ENCODE measurements at regions not wholly inside any gene's neighbourhood (a gene's known extent, or its start where the extent isn't known, plus 50 kb on each side); places are given as distances from the start of the nearest gene placed in this dataset.
A peak's percentile ranks its signal among the peaks of the same experiment; 100 is the strongest.

DNA sequence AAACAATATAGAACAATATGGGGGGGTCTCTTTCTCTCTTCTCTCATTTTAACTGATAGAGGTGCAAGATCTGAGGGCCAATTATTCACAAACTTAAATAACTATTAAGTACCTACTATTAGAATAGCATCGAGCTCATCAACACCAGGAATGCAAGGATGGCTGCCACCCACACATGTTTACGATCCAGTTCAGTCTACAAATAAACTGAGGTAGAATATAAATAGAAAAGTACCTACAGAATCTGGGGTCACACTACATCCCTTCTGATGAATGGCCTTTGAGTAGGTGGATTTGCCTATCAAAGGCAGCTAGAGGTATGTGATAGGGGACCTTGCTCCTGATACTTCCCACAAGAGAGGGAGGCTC, 91.8 kb upstream of the ZNF366 start (continued):
- no peak for TF ChIP-seq ZNF175 (tag by site-specific recombination; IDR thresholded peaks at IDR 0.05)
- TF ChIP-seq ZNF23 (tag by site-specific recombination; IDR thresholded peaks at IDR 0.05; ENCODE audit: borderline replicate concordance) = no peak

DNA sequence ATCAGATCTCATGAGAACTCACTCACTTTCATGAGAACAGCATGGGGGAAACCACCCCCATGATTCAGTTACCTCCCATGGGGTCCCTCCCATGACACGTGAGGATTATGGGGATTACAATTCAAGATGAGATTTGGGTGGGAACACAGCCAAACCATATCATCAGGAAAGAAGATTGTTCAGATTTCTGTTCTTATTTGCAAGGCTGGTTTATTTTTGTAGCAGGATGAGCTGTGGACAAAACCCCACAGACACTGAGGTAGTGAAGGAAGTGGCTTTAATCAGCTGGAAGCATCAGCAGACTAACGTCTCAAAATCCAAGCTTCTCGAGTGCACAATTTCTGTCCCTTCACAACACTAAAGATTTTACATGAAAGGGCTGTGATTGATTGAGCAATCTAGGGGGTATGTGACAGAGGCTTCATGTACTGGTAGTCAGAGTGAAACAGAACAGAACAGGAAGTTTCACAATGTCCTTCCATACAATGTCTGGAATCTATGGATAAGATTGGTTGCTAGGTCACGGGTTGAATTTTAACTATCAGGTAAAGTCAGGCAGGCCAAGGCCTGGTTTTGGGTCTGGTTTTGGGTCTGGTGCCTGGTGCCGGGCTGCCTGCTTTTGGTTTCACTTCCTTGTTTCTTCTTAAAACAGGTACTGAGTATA, 91.3 kb upstream of the ZNF366 start:
- TF ChIP-seq, protein P1, sequence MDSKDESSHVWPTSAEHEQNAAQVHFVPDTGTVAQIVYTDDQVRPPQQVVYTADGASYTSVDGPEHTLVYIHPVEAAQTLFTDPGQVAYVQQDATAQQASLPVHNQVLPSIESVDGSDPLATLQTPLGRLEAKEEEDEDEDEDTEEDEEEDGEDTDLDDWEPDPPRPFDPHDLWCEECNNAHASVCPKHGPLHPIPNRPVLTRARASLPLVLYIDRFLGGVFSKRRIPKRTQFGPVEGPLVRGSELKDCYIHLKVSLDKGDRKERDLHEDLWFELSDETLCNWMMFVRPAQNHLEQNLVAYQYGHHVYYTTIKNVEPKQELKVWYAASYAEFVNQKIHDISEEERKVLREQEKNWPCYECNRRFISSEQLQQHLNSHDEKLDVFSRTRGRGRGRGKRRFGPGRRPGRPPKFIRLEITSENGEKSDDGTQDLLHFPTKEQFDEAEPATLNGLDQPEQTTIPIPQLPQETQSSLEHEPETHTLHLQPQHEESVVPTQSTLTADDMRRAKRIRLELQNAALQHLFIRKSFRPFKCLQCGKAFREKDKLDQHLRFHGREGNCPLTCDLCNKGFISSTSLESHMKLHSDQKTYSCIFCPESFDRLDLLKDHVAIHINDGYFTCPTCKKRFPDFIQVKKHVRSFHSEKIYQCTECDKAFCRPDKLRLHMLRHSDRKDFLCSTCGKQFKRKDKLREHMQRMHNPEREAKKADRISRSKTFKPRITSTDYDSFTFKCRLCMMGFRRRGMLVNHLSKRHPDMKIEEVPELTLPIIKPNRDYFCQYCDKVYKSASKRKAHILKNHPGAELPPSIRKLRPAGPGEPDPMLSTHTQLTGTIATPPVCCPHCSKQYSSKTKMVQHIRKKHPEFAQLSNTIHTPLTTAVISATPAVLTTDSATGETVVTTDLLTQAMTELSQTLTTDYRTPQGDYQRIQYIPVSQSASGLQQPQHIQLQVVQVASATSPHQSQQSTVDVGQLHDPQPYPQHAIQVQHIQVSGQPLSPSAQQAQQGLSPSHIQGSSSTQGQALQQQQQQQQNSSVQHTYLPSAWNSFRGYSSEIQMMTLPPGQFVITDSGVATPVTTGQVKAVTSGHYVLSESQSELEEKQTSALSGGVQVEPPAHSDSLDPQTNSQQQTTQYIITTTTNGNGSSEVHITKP (tag by site-specific recombination; IDR thresholded peaks at IDR 0.05) = no peak
- no peak for TF ChIP-seq ZNF311 (tag by site-specific recombination; IDR thresholded peaks at IDR 0.05; ENCODE audit: borderline replicate concordance)
- TF ChIP-seq ZNF48 (tag by site-specific recombination; IDR thresholded peaks at IDR 0.05) = no peak
- no peak for TF ChIP-seq ZNF785 (tag by site-specific recombination; IDR thresholded peaks at IDR 0.05)
- TF ChIP-seq ZNF548 (tag by site-specific recombination; IDR thresholded peaks at IDR 0.05) = no peak
- no peak for TF ChIP-seq ZNF138 (tag by site-specific recombination; IDR thresholded peaks at IDR 0.05; ENCODE audit: borderline replicate concordance)
- no peak overlapping the region for H3K27ac ChIP-seq (ENCODE audit: extremely low read depth, low read depth, low read length)
- CTCF ChIA-PET = interaction anchor here (1.0 kb wide), 1 partner anchor 94 kb away, joined by 3 read pairs; no protein-coding TSS in a partner anchor
- H3K9me3 ChIP-seq (ENCODE audit: control insufficient read depth, insufficient read depth, low read depth, low read length) = no peaks in the 10 kb centered on the region
- no peaks in the 10 kb centered on the region for H3K4me1 ChIP-seq (ENCODE audit: control insufficient read depth, insufficient read depth, low read length)
- no peaks in the 10 kb centered on the region for H3K36me3 ChIP-seq (ENCODE audit: control insufficient read depth in 2 of 2, insufficient read depth in 1 of 2, low read length in 2 of 2)
- POLR2A ChIA-PET = no interaction called here
- no peak overlapping the region for H3K4me3 ChIP-seq (ENCODE audit: low read depth, low read length)

DNA sequence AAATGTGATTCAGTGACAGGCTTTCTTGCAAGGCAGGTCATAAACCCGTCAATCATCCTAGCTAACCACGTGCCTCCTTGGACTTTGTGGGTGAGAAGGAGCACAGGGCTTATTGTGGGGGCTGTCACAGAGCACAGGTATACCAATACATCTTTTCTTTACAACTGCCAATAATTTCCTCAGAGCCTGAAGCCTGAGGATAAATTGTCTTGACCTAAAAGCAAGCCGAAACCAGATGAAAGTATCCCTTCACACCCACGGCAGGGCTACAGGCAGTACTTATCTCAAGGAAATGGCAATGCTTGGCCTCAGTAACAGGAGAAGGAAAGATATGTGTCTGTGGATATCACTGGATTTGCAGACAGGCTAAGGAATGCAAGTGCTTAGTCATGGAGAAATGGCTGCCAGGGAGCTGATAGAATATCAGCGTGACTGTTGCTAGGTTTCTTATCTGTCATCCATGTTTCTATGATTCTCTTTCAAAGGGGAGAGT, 90.3 kb upstream of the ZNF366 start:
- H3K4me1 ChIP-seq (ENCODE audit: control insufficient read depth, insufficient read depth, low read length) = no peaks in the 10 kb centered on the region

DNA sequence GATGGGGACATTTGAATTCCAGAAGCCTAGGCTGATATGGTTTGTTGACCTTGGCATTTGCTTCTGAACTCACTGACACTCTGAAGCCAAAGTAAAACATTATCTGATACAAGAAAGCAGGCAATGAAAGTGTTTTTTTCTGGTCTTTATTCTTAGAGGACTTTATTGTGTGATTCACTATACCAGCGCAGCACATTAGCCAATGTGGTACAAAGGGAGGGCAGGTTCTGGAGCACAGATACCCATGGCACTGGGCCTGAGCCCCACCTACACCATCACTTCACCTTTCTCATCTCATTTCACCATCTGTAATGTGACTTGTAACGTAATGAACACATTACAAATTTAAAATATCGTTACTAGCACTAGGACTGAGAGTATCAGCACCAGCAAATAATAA, 89.7 kb upstream of the ZNF366 start:
- Histone ChIP-seq H3K9me3 (ENCODE audit: control insufficient read depth, insufficient read depth, low read depth, low read length) (no peaks in the 10 kb centered on the region), H3K4me3 (ENCODE audit: low read depth, low read length) (no peak overlapping the region), H3K27ac (ENCODE audit: extremely low read depth, low read depth, low read length) (no peak overlapping the region), H3K36me3 (ENCODE audit: control insufficient read depth in 2 of 2, insufficient read depth in 1 of 2, low read length in 2 of 2) (no peaks in the 10 kb centered on the region), H3K4me1 (ENCODE audit: control insufficient read depth, insufficient read depth, low read length) (no peaks in the 10 kb centered on the region)
- ChIA-PET POLR2A (no interaction called here), CTCF (no interaction called here)
- no peak for TF ChIP-seq GLI2 (tag by site-specific recombination; IDR thresholded peaks at IDR 0.05; ENCODE audit: borderline replicate concordance, low read depth)
- TF ChIP-seq, protein P2, sequence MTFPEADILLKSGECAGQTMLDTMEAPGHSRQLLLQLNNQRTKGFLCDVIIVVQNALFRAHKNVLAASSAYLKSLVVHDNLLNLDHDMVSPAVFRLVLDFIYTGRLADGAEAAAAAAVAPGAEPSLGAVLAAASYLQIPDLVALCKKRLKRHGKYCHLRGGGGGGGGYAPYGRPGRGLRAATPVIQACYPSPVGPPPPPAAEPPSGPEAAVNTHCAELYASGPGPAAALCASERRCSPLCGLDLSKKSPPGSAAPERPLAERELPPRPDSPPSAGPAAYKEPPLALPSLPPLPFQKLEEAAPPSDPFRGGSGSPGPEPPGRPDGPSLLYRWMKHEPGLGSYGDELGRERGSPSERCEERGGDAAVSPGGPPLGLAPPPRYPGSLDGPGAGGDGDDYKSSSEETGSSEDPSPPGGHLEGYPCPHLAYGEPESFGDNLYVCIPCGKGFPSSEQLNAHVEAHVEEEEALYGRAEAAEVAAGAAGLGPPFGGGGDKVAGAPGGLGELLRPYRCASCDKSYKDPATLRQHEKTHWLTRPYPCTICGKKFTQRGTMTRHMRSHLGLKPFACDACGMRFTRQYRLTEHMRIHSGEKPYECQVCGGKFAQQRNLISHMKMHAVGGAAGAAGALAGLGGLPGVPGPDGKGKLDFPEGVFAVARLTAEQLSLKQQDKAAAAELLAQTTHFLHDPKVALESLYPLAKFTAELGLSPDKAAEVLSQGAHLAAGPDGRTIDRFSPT (tag by site-specific recombination; IDR thresholded peaks at IDR 0.05) = no peak
- TF ChIP-seq, protein P3, sequence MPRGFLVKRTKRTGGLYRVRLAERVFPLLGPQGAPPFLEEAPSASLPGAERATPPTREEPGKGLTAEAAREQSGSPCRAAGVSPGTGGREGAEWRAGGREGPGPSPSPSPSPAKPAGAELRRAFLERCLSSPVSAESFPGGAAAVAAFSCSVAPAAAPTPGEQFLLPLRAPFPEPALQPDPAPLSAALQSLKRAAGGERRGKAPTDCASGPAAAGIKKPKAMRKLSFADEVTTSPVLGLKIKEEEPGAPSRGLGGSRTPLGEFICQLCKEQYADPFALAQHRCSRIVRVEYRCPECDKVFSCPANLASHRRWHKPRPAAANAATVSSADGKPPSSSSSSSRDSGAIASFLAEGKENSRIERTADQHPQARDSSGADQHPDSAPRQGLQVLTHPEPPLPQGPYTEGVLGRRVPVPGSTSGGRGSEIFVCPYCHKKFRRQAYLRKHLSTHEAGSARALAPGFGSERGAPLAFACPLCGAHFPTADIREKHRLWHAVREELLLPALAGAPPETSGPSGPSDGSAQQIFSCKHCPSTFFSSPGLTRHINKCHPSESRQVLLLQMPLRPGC (tag by site-specific recombination; IDR thresholded peaks at IDR 0.05) = no peak
- TF ChIP-seq ZNF521 (tag by site-specific recombination; IDR thresholded peaks at IDR 0.05) = no peak
- TF ChIP-seq SCRT2 (tag by site-specific recombination; IDR thresholded peaks at IDR 0.05) = no peak
- no peak for TF ChIP-seq KLF10 (tag by site-specific recombination; IDR thresholded peaks at IDR 0.05)
- TF ChIP-seq ZNF19 (tag by site-specific recombination; IDR thresholded peaks at IDR 0.05; ENCODE audit: low read depth) = no peak
- TF ChIP-seq GLI4 (tag by site-specific recombination; IDR thresholded peaks at IDR 0.05) = no peak
- TF ChIP-seq ZNF223 (tag by site-specific recombination; IDR thresholded peaks at IDR 0.05) = no peak
- TF ChIP-seq ZNF133 (tag by site-specific recombination; IDR thresholded peaks at IDR 0.05) = no peak

More for the DNA sequence above, 90.3 kb upstream of the ZNF366 start:
- POLR2A ChIA-PET = no interaction called here
- no peak overlapping the region for H3K4me3 ChIP-seq (ENCODE audit: low read depth, low read length)
- H3K9me3 ChIP-seq (ENCODE audit: control insufficient read depth, insufficient read depth, low read depth, low read length) = no peaks in the 10 kb centered on the region
- H3K36me3 ChIP-seq (ENCODE audit: control insufficient read depth in 2 of 2, insufficient read depth in 1 of 2, low read length in 2 of 2) = no peaks in the 10 kb centered on the region
- TF ChIP-seq ZNF571 (tag by site-specific recombination; IDR thresholded peaks at IDR 0.05) (no peak), WT1 (tag by site-specific recombination; IDR thresholded peaks at IDR 0.05) (no peak), ZNF510 (tag by site-specific recombination; IDR thresholded peaks at IDR 0.05; ENCODE audit: insufficient replicate concordance) (no peak), EGR2 (tag by site-specific recombination; IDR thresholded peaks at IDR 0.05; ENCODE audit: low read depth) (0 out of 2 replicates have a peak, but pooled peaks have one; percentile 6), REPIN1 (tag by site-specific recombination; IDR thresholded peaks at IDR 0.05; ENCODE audit: low read depth) (no peak), ZNF792 (tag by site-specific recombination; IDR thresholded peaks at IDR 0.05) (no peak)
- TF ChIP-seq, protein P4, sequence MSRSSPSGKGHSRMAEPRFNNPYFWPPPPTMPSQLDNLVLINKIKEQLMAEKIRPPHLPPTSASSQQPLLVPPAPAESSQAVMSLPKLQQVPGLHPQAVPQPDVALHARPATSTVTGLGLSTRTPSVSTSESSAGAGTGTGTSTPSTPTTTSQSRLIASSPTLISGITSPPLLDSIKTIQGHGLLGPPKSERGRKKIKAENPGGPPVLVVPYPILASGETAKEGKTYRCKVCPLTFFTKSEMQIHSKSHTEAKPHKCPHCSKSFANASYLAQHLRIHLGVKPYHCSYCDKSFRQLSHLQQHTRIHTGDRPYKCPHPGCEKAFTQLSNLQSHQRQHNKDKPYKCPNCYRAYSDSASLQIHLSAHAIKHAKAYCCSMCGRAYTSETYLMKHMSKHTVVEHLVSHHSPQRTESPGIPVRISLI (tag by site-specific recombination; IDR thresholded peaks at IDR 0.05) = no peak
- no peak overlapping the region for H3K27ac ChIP-seq (ENCODE audit: extremely low read depth, low read depth, low read length)
- CTCF ChIA-PET = interaction anchor here (0.8 kb wide), 2 partner anchors 11 to 195 kb away, joined by 3 read pairs; no protein-coding TSS in a partner anchor

All from HEK293 (cell line).